HCEC 1CT (cell line): ENCODE measurements at regions not wholly inside any gene's neighbourhood (a gene's known extent, or its start where the extent isn't known, plus 50 kb on each side); places are given as distances from the start of the nearest gene placed in this dataset.

Source experiments
- DNase-seq: peaks from one replicate; pipeline ENCODE4 v3.0.0-alpha.2; 2017

- DNase-seq = no peak
These were observed 63.0 kb upstream of the TAF11L2 start for GRCh38 chr5:17434982-17435381.

GRCh38 chr5:17436350-17436749, 61.7 kb upstream of the TAF11L2 start:
- no peak for DNase-seq

- no peak for DNase-seq
These were observed 61.2 kb upstream of the TAF11L2 start for GRCh38 chr5:17436761-17437221.

- DNase-seq = no peak
These were observed 60.0 kb upstream of the TAF11L2 start for GRCh38 chr5:17438027-17438426.

GRCh38 chr5:17439956-17440355, 58.1 kb upstream of the TAF11L2 start:
- no peak for DNase-seq

- DNase-seq = no peak
These were observed 57.3 kb upstream of the TAF11L2 start for GRCh38 chr5:17440766-17441165.

GRCh38 chr5:17441351-17441750, 56.7 kb upstream of the TAF11L2 start:
- peak; percentile 84 for DNase-seq

GRCh38 chr5:17443333-17444130, 54.5 kb upstream of the TAF11L2 start:
- DNase-seq = no peak

- DNase-seq = peak; percentile 19
These were observed 53.5 kb upstream of the TAF11L2 start for GRCh38 chr5:17444496-17444895.

GRCh38 chr5:17445185-17445584, 52.8 kb upstream of the TAF11L2 start:
- no peak for DNase-seq
